HuH-7.5 (cell line): ENCODE measurements at regions not wholly inside any gene's neighbourhood (a gene's known extent, or its start where the extent isn't known, plus 50 kb on each side); places are given as distances from the start of the nearest gene placed in this dataset.

Source experiments
- DNase-seq: peaks from one replicate; pipeline ENCODE4 v3.0.0; 2011; ENCODE audit warnings: low spot score

GRCh38 chr20:11832397-11832796 is 85.3 kb upstream of the BTBD3 start:
- no peak for DNase-seq

DNA sequence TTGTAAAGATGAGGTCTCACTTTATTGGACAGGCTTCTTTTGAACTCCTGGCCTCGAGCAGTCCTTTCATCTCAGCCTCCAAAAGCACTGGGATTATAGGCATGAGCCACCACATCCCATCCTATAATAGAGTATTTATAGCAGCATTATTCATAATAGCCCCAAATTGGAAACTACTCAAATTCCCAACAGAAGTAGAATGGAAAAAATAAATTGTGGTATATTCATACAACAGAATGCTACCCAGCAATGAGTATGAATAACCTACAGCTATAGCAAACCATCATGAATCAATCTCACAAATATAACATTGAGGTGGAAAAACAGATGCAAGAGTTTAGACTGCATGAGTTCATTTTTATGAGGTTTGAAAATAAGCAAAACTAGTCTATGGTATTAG is 84.8 kb upstream of the BTBD3 start:
- DNase-seq: no peak

- no peak for DNase-seq
Observed at GRCh38 chr20:11833825-11834224, 83.9 kb upstream of the BTBD3 start.

DNA sequence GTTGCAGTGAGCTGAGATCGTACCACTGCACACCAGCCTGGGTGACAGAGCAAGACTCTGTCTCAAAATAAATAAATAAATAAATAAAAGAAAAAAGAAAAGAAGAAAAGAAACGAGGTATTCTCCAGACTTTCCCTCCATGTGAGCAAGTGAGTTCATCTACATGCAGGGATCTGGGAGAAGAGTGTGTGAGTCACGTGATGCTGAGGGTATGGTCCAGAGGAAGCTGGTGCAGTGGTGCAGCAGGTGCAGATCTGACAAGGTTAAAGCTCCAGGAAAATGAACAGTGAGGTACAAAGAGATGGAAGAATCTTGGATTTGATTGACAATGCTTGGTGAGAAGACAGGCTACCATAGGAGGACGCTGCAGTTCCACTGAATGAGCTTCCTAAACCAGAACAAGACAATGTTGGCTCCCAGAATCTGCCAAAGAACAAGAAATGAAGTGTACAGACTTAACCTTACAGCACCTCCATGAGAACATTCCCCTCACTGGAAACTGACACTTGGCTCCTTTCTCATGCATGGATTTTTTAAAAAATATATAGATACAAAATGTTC is 79.5 kb upstream of the BTBD3 start:
- DNase-seq: no peak

- no peak for DNase-seq
Observed at GRCh38 chr20:11841972-11842461, 75.7 kb upstream of the BTBD3 start.

- DNase-seq: no peak
Observed at GRCh38 chr20:11843289-11843688, 74.4 kb upstream of the BTBD3 start.

DNA sequence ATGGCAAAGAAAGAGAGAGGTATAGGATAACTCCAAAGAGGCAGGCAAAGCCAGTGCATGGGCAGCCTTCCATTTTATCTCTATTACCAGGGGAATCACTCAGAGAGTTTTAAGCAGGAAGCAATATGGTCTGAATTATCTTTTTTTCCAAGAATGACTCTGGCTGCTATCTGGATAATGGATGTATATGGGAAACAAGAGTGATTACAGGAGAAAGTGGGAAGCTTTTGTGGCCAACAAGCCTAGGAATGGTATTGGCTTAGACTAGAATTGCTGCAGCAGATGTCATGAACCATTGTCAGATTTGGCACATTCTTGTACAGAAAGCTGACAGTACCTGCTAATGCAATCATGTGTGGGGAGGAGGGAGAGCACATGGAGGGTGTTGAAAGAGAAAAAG is 73.0 kb upstream of the BTBD3 start:
- no peak for DNase-seq

- DNase-seq: no peak
Observed at GRCh38 chr20:11845340-11845739, 72.4 kb upstream of the BTBD3 start.

DNA sequence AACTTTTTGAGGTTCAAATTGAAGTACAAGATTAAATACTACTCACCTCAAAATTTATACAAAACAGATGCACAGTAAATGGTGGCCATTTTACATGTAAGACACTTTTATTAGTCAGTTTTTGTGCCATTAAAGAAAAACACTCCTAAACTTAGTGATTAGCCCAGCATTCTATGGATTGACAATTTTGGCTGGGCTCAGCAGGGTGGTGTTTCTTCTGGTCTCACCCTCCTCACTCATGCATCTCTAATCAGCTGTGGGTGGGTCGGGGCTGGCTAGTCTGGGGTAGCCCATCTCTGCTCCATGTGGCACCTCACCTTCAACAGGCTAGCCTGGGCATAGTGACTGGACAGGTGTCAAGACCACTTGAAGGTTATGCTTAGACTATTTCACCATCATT is 71.6 kb upstream of the BTBD3 start:
- DNase-seq: no peak

- no peak for DNase-seq
Observed at GRCh38 chr20:11847827-11848226, 69.9 kb upstream of the BTBD3 start.

DNA sequence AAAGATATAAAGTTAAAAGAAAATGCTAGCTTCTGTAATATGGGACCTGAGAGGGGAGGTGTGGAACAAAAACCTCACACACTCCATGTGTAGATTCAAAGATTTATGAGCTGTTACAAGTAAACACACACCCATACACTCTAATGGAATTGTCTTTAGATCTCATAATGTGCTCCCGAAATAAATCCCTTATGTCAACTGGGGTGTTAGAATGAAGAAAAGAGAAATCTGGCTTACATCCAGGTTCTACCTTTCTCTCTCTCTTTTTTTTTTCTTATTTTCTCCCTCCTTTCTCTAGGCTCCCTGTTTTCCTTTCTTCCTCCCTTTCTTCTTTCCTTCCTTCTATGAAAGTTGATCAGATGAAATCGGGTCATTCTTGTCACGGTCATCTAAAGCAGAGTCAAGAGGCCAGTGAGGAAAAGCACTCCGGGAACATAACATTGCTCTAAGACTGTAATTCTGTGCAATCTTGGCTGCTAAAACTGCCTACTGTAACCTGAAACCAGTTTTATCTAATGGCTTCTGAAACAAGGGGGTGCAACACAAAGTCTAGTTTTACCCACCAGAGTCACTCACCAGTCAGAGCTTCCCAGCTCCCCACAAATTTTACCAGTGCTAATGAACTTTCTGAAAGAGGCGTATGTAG is 68.3 kb upstream of the BTBD3 start:
- no peak for DNase-seq

DNA sequence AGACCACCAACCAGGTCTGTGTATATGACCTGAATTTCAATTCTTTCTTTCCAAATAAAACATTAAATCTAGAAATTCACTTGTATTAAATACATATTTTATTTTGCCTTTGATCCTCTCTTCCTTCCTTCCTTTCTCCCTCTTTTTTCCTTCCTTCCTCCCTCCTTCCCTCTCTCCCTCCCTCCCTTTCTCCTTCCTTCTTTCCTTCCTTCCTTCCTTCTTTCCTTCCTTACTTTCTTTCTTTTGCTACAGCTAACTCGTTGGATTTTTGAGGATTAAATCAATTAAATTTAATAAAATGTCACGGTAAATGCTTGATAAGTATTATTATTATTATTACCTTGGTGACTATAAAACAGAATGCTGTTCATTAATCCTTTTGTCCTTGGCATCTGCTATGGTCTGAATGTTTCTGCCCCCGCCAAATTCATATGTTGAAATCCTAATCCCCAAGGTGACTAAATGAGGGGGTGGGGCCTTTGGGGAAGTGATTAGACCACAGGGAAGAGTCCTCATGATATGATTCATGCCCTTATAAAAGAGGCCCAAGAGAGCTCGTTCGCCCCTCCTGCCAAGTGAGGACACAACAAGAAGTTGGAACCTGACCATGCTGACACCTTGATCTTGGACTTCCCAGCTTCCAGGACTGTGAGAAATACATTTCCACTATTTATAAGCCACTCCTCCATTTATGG is 67.6 kb upstream of the BTBD3 start:
- DNase-seq: no peak

GRCh38 chr20:11850901-11851300 is 66.8 kb upstream of the BTBD3 start:
- no peak for DNase-seq

DNA sequence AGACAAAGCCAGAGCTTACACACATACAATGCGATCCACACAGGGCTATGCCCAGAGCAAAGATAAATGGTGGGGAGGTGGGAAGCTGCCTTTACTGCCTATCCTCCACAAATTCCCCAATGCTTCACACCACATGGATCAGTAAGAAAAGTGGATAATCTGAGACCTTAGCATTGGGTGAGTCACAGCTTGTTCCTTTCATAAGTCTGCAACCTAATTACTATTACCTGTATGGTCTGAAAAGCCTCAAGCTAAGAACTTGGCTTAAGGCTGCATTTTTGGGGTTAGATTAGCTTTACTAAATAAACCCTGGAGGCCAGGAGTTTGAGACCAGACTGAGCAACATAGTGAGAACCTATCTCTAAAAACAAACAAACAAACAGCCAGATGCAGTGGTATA is 66.0 kb upstream of the BTBD3 start:
- DNase-seq: no peak

DNA sequence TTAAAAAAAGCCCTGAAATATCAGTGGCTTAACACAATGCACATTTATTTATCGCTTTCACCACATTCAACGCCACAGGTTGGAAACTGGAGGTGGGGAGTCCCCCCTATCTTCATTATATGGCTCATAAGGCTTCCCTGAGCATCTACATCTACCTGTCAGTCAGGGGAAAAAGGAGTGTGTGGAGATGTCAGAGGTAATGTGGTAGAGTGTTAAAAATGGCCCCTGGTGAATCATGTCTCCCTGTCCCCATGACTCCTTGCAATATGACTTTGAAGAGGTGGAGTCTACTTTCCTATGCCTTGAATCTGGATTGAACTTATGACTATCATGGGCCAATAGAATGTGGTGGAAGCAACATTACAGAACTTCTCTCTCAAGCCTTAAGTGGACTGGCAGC is 65.5 kb upstream of the BTBD3 start:
- DNase-seq: no peak

DNA sequence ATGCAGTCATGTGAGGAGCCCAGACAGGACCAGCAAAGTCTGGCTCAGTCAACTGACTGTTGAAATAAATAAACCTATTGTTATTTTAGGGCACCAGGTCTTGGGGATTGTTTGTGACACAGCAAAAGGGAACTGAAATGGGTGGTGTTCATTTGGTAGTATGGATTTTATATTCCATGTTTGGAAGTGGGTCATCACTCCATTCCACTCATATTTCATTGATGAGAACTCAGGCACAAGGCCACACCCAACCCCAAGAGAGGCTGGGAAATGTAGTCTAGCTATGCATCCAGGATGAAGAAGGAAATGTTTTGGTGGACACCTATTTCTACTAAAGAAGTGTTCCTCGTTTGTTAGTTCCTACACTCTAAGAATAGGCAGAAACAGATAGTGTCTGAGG is 64.9 kb upstream of the BTBD3 start:
- no peak for DNase-seq

DNA sequence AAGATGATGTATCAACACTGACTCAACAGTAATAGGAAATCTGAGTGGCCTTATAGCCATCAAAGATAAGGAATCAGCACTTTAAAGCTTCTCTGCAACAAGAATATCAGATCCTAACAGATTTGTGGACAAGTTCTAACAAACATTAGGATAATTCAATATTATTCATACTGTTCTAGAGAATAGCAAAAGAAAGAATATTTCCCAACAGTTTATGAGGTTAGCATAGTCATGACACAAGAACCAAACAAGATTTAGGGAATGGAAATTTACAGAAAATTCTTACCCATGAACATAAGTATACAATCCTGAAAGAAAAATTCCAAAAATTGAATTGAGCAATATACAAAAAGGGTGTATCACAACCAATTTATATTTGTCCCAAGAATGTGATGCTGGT is 64.3 kb upstream of the BTBD3 start:
- no peak for DNase-seq

- no peak for DNase-seq
Observed at GRCh38 chr20:11861479-11861878, 56.2 kb upstream of the BTBD3 start.

DNA sequence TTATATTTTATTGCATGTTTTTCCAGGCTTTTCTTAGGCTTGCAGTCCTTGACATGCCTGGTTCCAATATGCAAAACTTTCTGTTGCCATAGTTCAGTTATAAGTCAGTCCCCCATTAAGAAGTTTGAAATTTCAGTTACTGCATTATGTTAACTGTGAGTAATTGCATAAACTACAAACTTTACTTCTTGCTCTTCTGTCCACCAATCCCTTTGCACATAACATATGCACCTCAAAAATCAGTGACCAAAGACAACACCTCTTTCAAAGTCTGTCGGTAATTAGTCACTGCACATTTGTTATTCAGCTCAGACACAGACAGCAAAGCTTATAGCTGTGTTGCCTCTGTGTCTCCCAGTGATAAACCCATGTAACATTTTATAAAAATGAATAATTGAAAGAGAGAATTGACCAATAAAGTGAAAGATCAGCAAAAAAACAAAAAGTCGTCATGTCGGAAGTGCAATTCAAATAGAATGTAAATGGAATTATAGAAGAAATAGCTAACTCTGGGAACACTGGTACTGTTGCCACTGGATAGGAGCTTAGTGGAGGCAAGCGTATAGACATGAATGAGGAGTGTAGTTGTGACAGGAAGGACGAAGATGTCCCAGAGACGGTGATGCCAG is 50.3 kb upstream of the BTBD3 start:
- DNase-seq: no peak
